NCI-H82 (cell line): ENCODE measurements at regions not wholly inside any gene's neighbourhood (a gene's known extent, or its start where the extent isn't known, plus 50 kb on each side); places are given as distances from the start of the nearest gene placed in this dataset.

Experiments
- DNase-seq: peaks from one replicate; lab custom pipeline; 2025; lab: John Stamatoyannopoulos, UW

GRCh38 chr3:87044409-87044808, 53.5 kb upstream of the VGLL3 start:
- no peak for DNase-seq

GRCh38 chr3:87041191-87041590, 50.2 kb upstream of the VGLL3 start:
- no peak for DNase-seq
